ENCODE measurements at regions not wholly inside any gene's neighbourhood (a gene's known extent, or its start where the extent isn't known, plus 50 kb on each side); places are given as distances from the start of the nearest gene placed in this dataset.

- Mint-ChIP-seq H3K36me3 (ENCODE audit: low read depth) (no peaks in the 10 kb centered on the region), H3K27me3 (peaks cover 9% of the 10 kb centered on the region), H3K9me3 (no peaks in the 10 kb centered on the region)
Observed at GRCh38 chr18:77647472-77647871, 397.8 kb downstream of the GALR1 start.

GRCh38 chr18:77648411-77648810, 398.8 kb downstream of the GALR1 start:
- no peaks in the 10 kb centered on the region for H3K4me1 Mint-ChIP-seq
- no peak for ATAC-seq (replicated peaks)
- peaks cover 9% of the 10 kb centered on the region for H3K27me3 Mint-ChIP-seq
- no peaks in the 10 kb centered on the region for H3K36me3 Mint-ChIP-seq (ENCODE audit: low read depth)
- H3K27ac Mint-ChIP-seq = no peak overlapping the region
- no peaks in the 10 kb centered on the region for H3K9me3 Mint-ChIP-seq
- H3K4me3 Mint-ChIP-seq = no peak overlapping the region

More at GRCh38 chr18:77647472-77647871, 397.8 kb downstream of the GALR1 start:
- ATAC-seq (replicated peaks) = no peak
- H3K27ac Mint-ChIP-seq = no peak overlapping the region
- H3K4me1 Mint-ChIP-seq = no peaks in the 10 kb centered on the region
- H3K4me3 Mint-ChIP-seq = no peak overlapping the region

GRCh38 chr18:77650799-77651385, 401.2 kb downstream of the GALR1 start:
- H3K36me3 Mint-ChIP-seq (ENCODE audit: low read depth) = no peaks in the 10 kb centered on the region
- peak; percentile 74 for ATAC-seq (replicated peaks)
- H3K4me3 Mint-ChIP-seq = no peak overlapping the region
- no peaks in the 10 kb centered on the region for H3K4me1 Mint-ChIP-seq
- no peak overlapping the region for H3K27ac Mint-ChIP-seq
- no peaks in the 10 kb centered on the region for H3K9me3 Mint-ChIP-seq
- H3K27me3 Mint-ChIP-seq = peaks cover 13% of the 10 kb centered on the region

GRCh38 chr18:77651441-77651840, 401.8 kb downstream of the GALR1 start:
- no peaks in the 10 kb centered on the region for H3K9me3 Mint-ChIP-seq
- no peak for ATAC-seq (replicated peaks)
- peaks cover 13% of the 10 kb centered on the region for H3K27me3 Mint-ChIP-seq

GRCh38 chr18:77653792-77654191, 404.1 kb downstream of the GALR1 start:
- Mint-ChIP-seq H3K36me3 (ENCODE audit: low read depth) (no peaks in the 10 kb centered on the region), H3K27ac (no peak overlapping the region), H3K4me3 (no peak overlapping the region), H3K4me1 (no peaks in the 10 kb centered on the region), H3K9me3 (no peaks in the 10 kb centered on the region), H3K27me3 (peaks cover 13% of the 10 kb centered on the region)
- no peak for ATAC-seq (replicated peaks)

More at GRCh38 chr18:77651441-77651840, 401.8 kb downstream of the GALR1 start:
- H3K4me3 Mint-ChIP-seq = no peak overlapping the region
- no peaks in the 10 kb centered on the region for H3K4me1 Mint-ChIP-seq
- no peak overlapping the region for H3K27ac Mint-ChIP-seq
- H3K36me3 Mint-ChIP-seq (ENCODE audit: low read depth) = no peaks in the 10 kb centered on the region

GRCh38 chr18:77654302-77654701, 404.7 kb downstream of the GALR1 start:
- Mint-ChIP-seq H3K4me1 (no peaks in the 10 kb centered on the region), H3K36me3 (ENCODE audit: low read depth) (no peaks in the 10 kb centered on the region), H3K27ac (no peak overlapping the region), H3K4me3 (no peak overlapping the region), H3K27me3 (peaks cover 16% of the 10 kb centered on the region), H3K9me3 (no peaks in the 10 kb centered on the region)
- no peak for ATAC-seq (replicated peaks)

GRCh38 chr18:77657651-77658298, 408.1 kb downstream of the GALR1 start:
- no peaks in the 10 kb centered on the region for H3K36me3 Mint-ChIP-seq (ENCODE audit: low read depth)
- no peaks in the 10 kb centered on the region for H3K4me1 Mint-ChIP-seq
- no peaks in the 10 kb centered on the region for H3K9me3 Mint-ChIP-seq
- H3K4me3 Mint-ChIP-seq = no peak overlapping the region
- ATAC-seq (replicated peaks) = no peak
- H3K27me3 Mint-ChIP-seq = peaks cover 19% of the 10 kb centered on the region
- no peak overlapping the region for H3K27ac Mint-ChIP-seq

- Mint-ChIP-seq H3K27me3 (peaks cover 21% of the 10 kb centered on the region), H3K36me3 (ENCODE audit: low read depth) (no peaks in the 10 kb centered on the region)
Observed at GRCh38 chr18:77658299-77658662, 408.6 kb downstream of the GALR1 start.

GRCh38 chr18:77658751-77659448, 409.3 kb downstream of the GALR1 start:
- Mint-ChIP-seq H3K9me3 (no peaks in the 10 kb centered on the region), H3K4me3 (no peak overlapping the region), H3K27me3 (peaks cover 27% of the 10 kb centered on the region), H3K4me1 (no peaks in the 10 kb centered on the region), H3K27ac (no peak overlapping the region), H3K36me3 (ENCODE audit: low read depth) (no peaks in the 10 kb centered on the region)
- ATAC-seq (replicated peaks) = no peak

More at GRCh38 chr18:77658299-77658662, 408.6 kb downstream of the GALR1 start:
- H3K4me3 Mint-ChIP-seq = no peak overlapping the region
- no peak for ATAC-seq (replicated peaks)
- H3K4me1 Mint-ChIP-seq = no peaks in the 10 kb centered on the region
- H3K9me3 Mint-ChIP-seq = no peaks in the 10 kb centered on the region
- no peak overlapping the region for H3K27ac Mint-ChIP-seq

GRCh38 chr18:77666613-77667012, 417.0 kb downstream of the GALR1 start:
- no peaks in the 10 kb centered on the region for H3K36me3 Mint-ChIP-seq (ENCODE audit: low read depth)
- H3K4me1 Mint-ChIP-seq = no peaks in the 10 kb centered on the region
- no peaks in the 10 kb centered on the region for H3K9me3 Mint-ChIP-seq
- H3K4me3 Mint-ChIP-seq = no peak overlapping the region
- ATAC-seq (replicated peaks) = no peak
- H3K27me3 Mint-ChIP-seq = peaks cover 29% of the 10 kb centered on the region
- H3K27ac Mint-ChIP-seq = no peak overlapping the region

GRCh38 chr18:77668219-77668618, 418.6 kb downstream of the GALR1 start:
- H3K27ac Mint-ChIP-seq = no peak overlapping the region
- H3K27me3 Mint-ChIP-seq = peaks cover 24% of the 10 kb centered on the region
- no peak for ATAC-seq (replicated peaks)
- no peak overlapping the region for H3K4me3 Mint-ChIP-seq
- no peaks in the 10 kb centered on the region for H3K4me1 Mint-ChIP-seq
- H3K9me3 Mint-ChIP-seq = no peaks in the 10 kb centered on the region
- H3K36me3 Mint-ChIP-seq (ENCODE audit: low read depth) = no peaks in the 10 kb centered on the region

- Mint-ChIP-seq H3K9me3 (no peaks in the 10 kb centered on the region), H3K4me1 (no peaks in the 10 kb centered on the region), H3K27ac (no peak overlapping the region), H3K36me3 (ENCODE audit: low read depth) (no peaks in the 10 kb centered on the region), H3K27me3 (peaks cover 17% of the 10 kb centered on the region), H3K4me3 (no peak overlapping the region)
- no peak for ATAC-seq (replicated peaks)
Observed at GRCh38 chr18:77669331-77669730, 419.7 kb downstream of the GALR1 start.

GRCh38 chr18:77671456-77672167, 422.0 kb downstream of the GALR1 start:
- H3K27me3 Mint-ChIP-seq = peaks cover 15% of the 10 kb centered on the region
- H3K4me1 Mint-ChIP-seq = no peaks in the 10 kb centered on the region
- no peaks in the 10 kb centered on the region for H3K36me3 Mint-ChIP-seq (ENCODE audit: low read depth)
- no peak overlapping the region for H3K4me3 Mint-ChIP-seq
- H3K27ac Mint-ChIP-seq = no peak overlapping the region
- no peak for ATAC-seq (replicated peaks)
- no peaks in the 10 kb centered on the region for H3K9me3 Mint-ChIP-seq

- Mint-ChIP-seq H3K36me3 (ENCODE audit: low read depth) (no peaks in the 10 kb centered on the region), H3K27me3 (peaks cover 18% of the 10 kb centered on the region), H3K4me3 (no peak overlapping the region), H3K27ac (no peak overlapping the region), H3K9me3 (no peaks in the 10 kb centered on the region), H3K4me1 (no peaks in the 10 kb centered on the region)
- no peak for ATAC-seq (replicated peaks)
Observed at GRCh38 chr18:77676910-77677309, 427.3 kb downstream of the GALR1 start.

Measured in activated T-helper 17 cell treated with anti-CD3 and anti-CD28 coated beads, Interleukin-2, amount 50 U/mL, for 72 hours (primary cell).